Sigmoid colon (tissue), 6 donors: ENCODE measurements at regions not wholly inside any gene's neighbourhood (a gene's known extent, or its start where the extent isn't known, plus 50 kb on each side); places are given as distances from the start of the nearest gene placed in this dataset.

Source experiments
- DNase-seq: peaks from one replicate; pipeline ENCODE4 v3.0.0-alpha.2; 2019
- H3K27ac ChIP-seq, 4 donors: fragments of 200-600 bp; sonication (generic); one replicate each; pipeline ENCODE4 v1.5.1; 2016 to 2019; ENCODE audit warnings: mild to moderate bottlenecking in 1 of 4
- H3K27me3 ChIP-seq, 3 donors: fragments of 200-600 bp; sonication (generic); one replicate each; pipeline ENCODE4 v1.5.1; 2019; ENCODE audit warnings: mild to moderate bottlenecking in 1 of 3
- H3K36me3 ChIP-seq, 4 donors: fragments of 200-600 bp; sonication (generic); one replicate each; pipeline ENCODE4 v1.5.1; 2016 to 2019
- H3K4me1 ChIP-seq, 4 donors: fragments of 200-600 bp; sonication (generic); one replicate each; pipeline ENCODE4 v1.5.1; 2017 to 2019
- H3K4me3 ChIP-seq, 4 donors: fragments of 200-600 bp; sonication (generic); one replicate each; pipeline ENCODE4 v1.5.1; 2017 to 2019; ENCODE audit warnings: mild to moderate bottlenecking in 2 of 4, moderate library complexity in 1 of 4
- H3K9me3 ChIP-seq, 4 donors: fragments of 200-600 bp in 3 of 4; sonication (generic) in 3 of 4; one replicate each; pipeline versions ENCODE4 v1.5.1 to v1.6.1; 2013 to 2019
- EP300 ChIP-seq, 4 donors: sonication (generic); formaldehyde crosslinking; IDR thresholded peaks; one replicate each; pipeline ENCODE4 v1.6.1; 2017; ENCODE audit warnings: antibody characterized with exemption in 4 of 4
- POLR2A ChIP-seq, 2 donors: fragments of 450-650 bp; IDR thresholded peaks; one replicate each; pipeline ENCODE4 v1.6.1; 2016; ENCODE audit warnings: antibody characterized with exemption in 2 of 2, mild to moderate bottlenecking in 2 of 2, moderate library complexity in 2 of 2
- POLR2AphosphoS5 ChIP-seq, 4 donors: sonication (generic); formaldehyde crosslinking; IDR thresholded peaks; one replicate each; pipeline ENCODE4 v1.6.1; 2017; ENCODE audit warnings: antibody characterized with exemption in 4 of 4
- WGBS, 2 donors: extraction: QIAGEN DNeasy Blood & Tissue Kit; methylation state at CpG; one replicate each; pipeline ENCODE4 v1.1.7; 2013; 5-methylcytosine and 5-hydroxymethylcytosine counted together
- intact Hi-C: fragments of 100-400 bp; cut with DNase I; formaldehyde crosslinking; loops from one replicate; pipeline ENCODE4 v1.15.1; 2023
- TF ChIP-seq, protein P1 (sequence below), 4 experiments: fragments of 450-650 bp in 3 of 4; fragments of 200-600 bp in 1 of 4; IDR thresholded peaks; one replicate each; pipeline ENCODE4 v1.5.1; 2016 to 2019; ENCODE audit warnings: antibody characterized with exemption in 4 of 4, mild to moderate bottlenecking in 3 of 4, moderate library complexity in 2 of 4
- donor health status: healthy with polysubstance abuse.
- donor health status: healthy.

DNA sequence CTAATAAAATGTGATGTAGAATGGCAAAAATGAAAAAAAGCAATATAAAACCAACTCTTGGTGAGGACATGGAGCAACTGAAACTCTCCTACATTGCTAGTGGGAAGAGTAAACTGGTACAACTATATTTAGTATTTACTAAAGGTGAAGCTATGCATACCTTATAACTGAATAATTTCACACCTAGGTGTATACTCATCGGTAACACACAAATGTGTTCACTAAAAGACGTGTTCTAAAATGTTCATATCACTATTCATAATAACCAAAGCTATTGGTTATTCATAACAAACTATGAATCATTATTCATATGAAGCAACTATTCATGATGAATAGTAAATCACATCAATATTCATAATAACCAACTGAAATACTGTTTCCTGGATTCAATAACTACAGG is 1030.3 kb downstream of the ROBO2 start:
- 92 to 95% methylated on average over 2 of the region's 2 CpGs for WGBS, 2 donors
- H3K4me1 ChIP-seq: no peaks in the 10 kb centered on the region
- intact Hi-C loops: no loop called here
- H3K27ac ChIP-seq: no peak overlapping the region
- no peaks in the 10 kb centered on the region for H3K9me3 ChIP-seq
- no peak overlapping the region for H3K4me3 ChIP-seq
- H3K27me3 ChIP-seq: no peaks in the 10 kb centered on the region
- no peak for DNase-seq
- H3K36me3 ChIP-seq: no peaks in the 10 kb centered on the region
- TF ChIP-seq POLR2A (IDR thresholded peaks at IDR 0.05): no peak
- TF ChIP-seq EP300 (IDR thresholded peaks at IDR 0.05): no peak
- TF ChIP-seq, protein P1, sequence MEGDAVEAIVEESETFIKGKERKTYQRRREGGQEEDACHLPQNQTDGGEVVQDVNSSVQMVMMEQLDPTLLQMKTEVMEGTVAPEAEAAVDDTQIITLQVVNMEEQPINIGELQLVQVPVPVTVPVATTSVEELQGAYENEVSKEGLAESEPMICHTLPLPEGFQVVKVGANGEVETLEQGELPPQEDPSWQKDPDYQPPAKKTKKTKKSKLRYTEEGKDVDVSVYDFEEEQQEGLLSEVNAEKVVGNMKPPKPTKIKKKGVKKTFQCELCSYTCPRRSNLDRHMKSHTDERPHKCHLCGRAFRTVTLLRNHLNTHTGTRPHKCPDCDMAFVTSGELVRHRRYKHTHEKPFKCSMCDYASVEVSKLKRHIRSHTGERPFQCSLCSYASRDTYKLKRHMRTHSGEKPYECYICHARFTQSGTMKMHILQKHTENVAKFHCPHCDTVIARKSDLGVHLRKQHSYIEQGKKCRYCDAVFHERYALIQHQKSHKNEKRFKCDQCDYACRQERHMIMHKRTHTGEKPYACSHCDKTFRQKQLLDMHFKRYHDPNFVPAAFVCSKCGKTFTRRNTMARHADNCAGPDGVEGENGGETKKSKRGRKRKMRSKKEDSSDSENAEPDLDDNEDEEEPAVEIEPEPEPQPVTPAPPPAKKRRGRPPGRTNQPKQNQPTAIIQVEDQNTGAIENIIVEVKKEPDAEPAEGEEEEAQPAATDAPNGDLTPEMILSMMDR (IDR thresholded peaks at IDR 0.05): no peak
- no peak for TF ChIP-seq POLR2AphosphoS5 (IDR thresholded peaks at IDR 0.05)

DNA sequence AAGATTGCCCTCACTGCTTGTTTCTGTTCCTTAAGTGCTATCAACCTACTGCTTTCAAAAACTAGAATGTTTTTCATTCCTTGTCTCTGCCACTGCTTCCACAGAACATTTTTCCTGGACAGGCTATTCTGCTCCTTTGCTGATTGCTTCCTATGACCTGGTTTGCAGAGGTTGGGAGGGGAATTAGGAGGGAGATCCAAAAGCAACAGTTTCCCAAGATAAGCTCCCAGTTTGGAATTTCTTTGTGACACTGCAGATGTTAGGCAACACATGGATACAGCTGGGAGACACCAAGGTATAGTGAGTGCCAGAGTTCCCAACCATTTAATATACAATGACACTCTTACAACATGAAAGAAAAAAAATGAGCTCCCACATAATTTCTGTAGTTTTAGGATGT is 1036.5 kb downstream of the ROBO2 start:
- no peaks in the 10 kb centered on the region for H3K36me3 ChIP-seq
- DNase-seq: no peak
- no peaks in the 10 kb centered on the region for H3K27me3 ChIP-seq
- no peak for TF ChIP-seq POLR2AphosphoS5 (IDR thresholded peaks at IDR 0.05)
- TF ChIP-seq, protein P1 (IDR thresholded peaks at IDR 0.05): no peak
- TF ChIP-seq EP300 (IDR thresholded peaks at IDR 0.05): no peak
- TF ChIP-seq POLR2A (IDR thresholded peaks at IDR 0.05): no peak
- no peaks in the 10 kb centered on the region for H3K9me3 ChIP-seq
- no peak overlapping the region for H3K4me3 ChIP-seq
- intact Hi-C loops: no loop called here
- no peak overlapping the region for H3K27ac ChIP-seq
- no peaks in the 10 kb centered on the region for H3K4me1 ChIP-seq

DNA sequence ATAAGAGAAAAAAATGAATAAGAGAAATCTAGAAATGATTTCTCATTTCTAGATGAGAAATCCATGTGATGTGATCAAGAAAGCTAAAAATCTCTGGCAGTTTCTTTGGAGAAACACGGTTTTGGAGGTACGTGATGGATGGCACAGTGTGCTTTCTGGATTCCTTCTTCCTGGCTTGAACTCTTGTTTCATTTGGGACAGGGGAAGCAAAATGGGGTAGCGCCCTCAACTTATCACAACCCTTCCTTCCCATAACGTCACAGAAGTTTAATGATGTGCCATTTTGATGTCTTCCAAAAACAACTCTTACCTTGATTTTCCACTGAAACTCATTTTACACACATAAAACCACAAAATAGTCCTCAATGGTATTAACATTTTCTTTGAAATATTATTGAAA is 1037.3 kb downstream of the ROBO2 start:
- Histone ChIP-seq H3K9me3 (no peaks in the 10 kb centered on the region), H3K4me1 (no peaks in the 10 kb centered on the region), H3K36me3 (no peaks in the 10 kb centered on the region), H3K4me3 (no peak overlapping the region), H3K27ac (no peak overlapping the region), H3K27me3 (no peaks in the 10 kb centered on the region)
- DNase-seq: no peak
- WGBS, 2 donors: 85 to 86% methylated on average over 4 of the region's 4 CpGs
- TF ChIP-seq POLR2AphosphoS5 (IDR thresholded peaks at IDR 0.05) (no peak), POLR2A (IDR thresholded peaks at IDR 0.05) (no peak), EP300 (IDR thresholded peaks at IDR 0.05) (no peak)
- TF ChIP-seq, protein P1 (IDR thresholded peaks at IDR 0.05): no peak
- intact Hi-C loops: no loop called here

DNA sequence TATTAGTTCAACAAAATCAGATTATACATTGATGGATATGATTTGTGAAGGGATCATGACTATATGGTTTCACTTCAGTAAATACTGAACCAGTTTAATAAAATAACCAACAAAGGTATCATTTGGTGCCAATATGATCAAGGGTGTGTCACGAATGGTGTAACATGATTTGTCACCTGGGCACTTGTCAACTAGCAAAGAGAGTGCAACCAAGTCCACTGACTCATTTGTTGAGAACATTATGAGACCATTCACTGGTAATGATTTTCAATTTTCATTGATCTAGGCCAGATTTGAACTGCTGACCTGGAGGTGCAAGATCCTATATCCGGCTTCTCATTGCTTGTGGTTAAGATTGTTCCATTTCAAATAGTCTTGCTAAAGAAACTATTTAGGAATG is 1037.9 kb downstream of the ROBO2 start:
- intact Hi-C loops: no loop called here
- TF ChIP-seq POLR2AphosphoS5 (IDR thresholded peaks at IDR 0.05): no peak
- no peak for TF ChIP-seq EP300 (IDR thresholded peaks at IDR 0.05)
- TF ChIP-seq POLR2A (IDR thresholded peaks at IDR 0.05): no peak
- TF ChIP-seq, protein P1 (IDR thresholded peaks at IDR 0.05): no peak
- WGBS, 2 donors: 84 to 91% methylated on average over 2 of the region's 2 CpGs

DNA sequence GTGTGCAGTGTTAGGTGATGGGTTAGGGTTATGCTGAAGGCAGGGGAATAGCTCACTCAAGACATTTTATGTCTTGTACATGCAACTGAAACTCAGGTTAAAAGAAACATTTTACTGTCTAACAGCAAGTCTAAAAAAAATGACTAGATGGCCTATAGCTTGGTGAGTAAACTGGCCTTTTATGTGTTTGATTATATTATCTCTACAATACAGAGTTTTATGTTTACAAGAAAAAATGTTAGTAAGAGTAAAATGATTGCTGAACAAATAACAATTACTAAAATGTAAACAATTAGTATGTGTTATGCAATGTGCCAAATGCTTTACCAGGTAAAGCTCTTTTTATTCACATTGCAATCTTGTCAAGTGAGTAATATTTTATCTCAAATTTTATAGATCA is 1039.6 kb downstream of the ROBO2 start:
- Histone ChIP-seq H3K27me3 (no peaks in the 10 kb centered on the region), H3K4me3 (no peak overlapping the region), H3K9me3 (no peaks in the 10 kb centered on the region), H3K4me1 (no peaks in the 10 kb centered on the region), H3K36me3 (no peaks in the 10 kb centered on the region), H3K27ac (no peak overlapping the region)
- TF ChIP-seq EP300 (IDR thresholded peaks at IDR 0.05): no peak
- intact Hi-C loops: no loop called here
- no peak for DNase-seq

More for the DNA sequence above, 1037.9 kb downstream of the ROBO2 start:
- Histone ChIP-seq H3K36me3 (no peaks in the 10 kb centered on the region), H3K4me3 (no peak overlapping the region), H3K27ac (no peak overlapping the region), H3K27me3 (no peaks in the 10 kb centered on the region), H3K4me1 (no peaks in the 10 kb centered on the region), H3K9me3 (no peaks in the 10 kb centered on the region)
- DNase-seq: no peak
